Activated CD4-positive, alpha-beta T cell treated with anti-CD3 and anti-CD28 coated beads for 36 hours (primary cell): ENCODE measurements at regions not wholly inside any gene's neighbourhood (a gene's known extent, or its start where the extent isn't known, plus 50 kb on each side); places are given as distances from the start of the nearest gene placed in this dataset.
"Not testable (repeated sequence)": the region's sequence is repeated elsewhere in the genome, so short reads cannot be mapped to it uniquely, and the experiment has no call there.

Experiments used
- ATAC-seq: fragments of 200-7000 bp; cut with Tn5 transposase; one replicate; pipeline ENCODE4 v1.10.0; 2021; ENCODE audit warnings: mild to moderate bottlenecking, moderate library complexity
- CTCF ChIA-PET: fragments of 350-600 bp; sonication (Branson Sonifier 250); formaldehyde crosslinking; loops from one replicate; lab custom pipeline; 2021; ENCODE audit warnings: antibody characterized with exemption; lab: Charles Lee
- POLR2A ChIA-PET: fragments of 350-600 bp; sonication (Branson Sonifier 250); formaldehyde crosslinking; loops from one replicate; lab custom pipeline; 2021; ENCODE audit warnings: antibody characterized with exemption, inconsistent platforms; lab: Charles Lee
- DNase-seq: peaks from one replicate; pipeline ENCODE4 v3.0.0-alpha.2; 2020
- H3K27ac Mint-ChIP-seq: one replicate; pipeline ENCODE4 v1.8.0; 2021; ENCODE audit warnings: mixed read lengths
- H3K27me3 Mint-ChIP-seq: one replicate; pipeline ENCODE4 v1.8.0; 2021; ENCODE audit warnings: mixed read lengths
- H3K36me3 Mint-ChIP-seq: one replicate; pipeline ENCODE4 v1.8.0; 2021; ENCODE audit warnings: low read depth, mixed read lengths
- H3K4me1 Mint-ChIP-seq: one replicate; pipeline ENCODE4 v1.8.0; 2021; ENCODE audit warnings: mixed read lengths
- H3K4me3 Mint-ChIP-seq: one replicate; pipeline ENCODE4 v1.8.0; 2021; ENCODE audit warnings: mild to moderate bottlenecking, moderate library complexity, mixed read lengths
- H3K9me3 Mint-ChIP-seq: one replicate; pipeline ENCODE4 v1.8.0; 2021; ENCODE audit warnings: low read depth, mixed read lengths
- intact Hi-C, 2 experiments: fragments of 100-400 bp; cut with DNase I in 1 of 2; cut with micrococcal nuclease in 1 of 2; formaldehyde crosslinking; loops; one replicate each; pipeline versions ENCODE4 v1.14.2 to v1.15.1; 2022 to 2024; cut with DNase I, micrococcal nuclease

- peak; percentile 61 for DNase-seq
- peak overlapping the region; percentile 16 for H3K27ac Mint-ChIP-seq
- ATAC-seq, result peak; percentile 75
- H3K4me3 Mint-ChIP-seq, result no peak overlapping the region
- ChIA-PET CTCF (interaction anchor here (0.7 to 0.8 kb wide), 2 partner anchors 19 to 78 kb away, joined by 3 read pairs; no protein-coding TSS in a partner anchor), POLR2A (interaction anchor here (0.7 kb wide), 1 partner anchor 103 kb away, joined by 5 read pairs; no protein-coding TSS in a partner anchor)
- H3K9me3 Mint-ChIP-seq, result peaks cover 10% of the 10 kb centered on the region
- intact Hi-C loops, result loop anchor here (5.0 to 10.0 kb wide), 2 partner anchors 318 to 800 kb away; no protein-coding TSS in a partner anchor
- peaks cover 24% of the 10 kb centered on the region for H3K4me1 Mint-ChIP-seq
- H3K36me3 Mint-ChIP-seq, result no peaks in the 10 kb centered on the region
- H3K27me3 Mint-ChIP-seq, result no peaks in the 10 kb centered on the region
Measured at GRCh38 chr2:7744827-7745226, 827.6 kb downstream of the RNF144A start.

- intact Hi-C loops, result loop anchor here in 1 of 2 experiments (10.0 kb wide), 1 partner anchor 799 kb away; no protein-coding TSS in a partner anchor
- no peak for ATAC-seq
- H3K4me3 Mint-ChIP-seq, result no peak overlapping the region
- no peak for DNase-seq
- ChIA-PET POLR2A (no interaction called here), CTCF (interaction anchor here (0.8 kb wide), 1 partner anchor 20 kb away, joined by 3 read pairs; no protein-coding TSS in a partner anchor)
- H3K9me3 Mint-ChIP-seq, result peaks cover 10% of the 10 kb centered on the region
- no peaks in the 10 kb centered on the region for H3K27me3 Mint-ChIP-seq
- H3K4me1 Mint-ChIP-seq, result peaks cover 19% of the 10 kb centered on the region
- no peaks in the 10 kb centered on the region for H3K36me3 Mint-ChIP-seq
- H3K27ac Mint-ChIP-seq, result peak overlapping the region; percentile 9
Measured at GRCh38 chr2:7745369-7745768, 828.2 kb downstream of the RNF144A start.

GRCh38 chr2:7748717-7749415 is 831.7 kb downstream of the RNF144A start:
- POLR2A ChIA-PET, result interaction anchor here (0.7 kb wide), 1 partner anchor 24 kb away, joined by 3 read pairs; no protein-coding TSS in a partner anchor
- intact Hi-C loops, result loop anchor here in 1 of 2 experiments (10.0 kb wide), 1 partner anchor 796 kb away; no protein-coding TSS in a partner anchor
- H3K4me1 Mint-ChIP-seq, result peaks cover 11% of the 10 kb centered on the region
- CTCF ChIA-PET, result interaction anchor here (1.0 to 1.2 kb wide), 2 partner anchors 9 to 14 kb away, joined by 3 read pairs; no protein-coding TSS in a partner anchor
- peaks cover 4% of the 10 kb centered on the region for H3K36me3 Mint-ChIP-seq
- H3K4me3 Mint-ChIP-seq, result no peak overlapping the region
- H3K27me3 Mint-ChIP-seq, result no peaks in the 10 kb centered on the region
- H3K27ac Mint-ChIP-seq, result no peak overlapping the region
- H3K9me3 Mint-ChIP-seq, result peaks cover 13% of the 10 kb centered on the region
- DNase-seq, result peak; percentile 56
- peak; percentile 81 for ATAC-seq

GRCh38 chr2:7749895-7750559 is 832.8 kb downstream of the RNF144A start:
- ChIA-PET POLR2A (interaction anchor here (0.6 kb wide), 1 partner anchor 27 kb away, joined by 8 read pairs; no protein-coding TSS in a partner anchor), CTCF (interaction anchor here (0.7 to 1.5 kb wide), 2 partner anchors 9 to 16 kb away, joined by 4 read pairs; no protein-coding TSS in a partner anchor)
- H3K9me3 Mint-ChIP-seq, result peaks cover 15% of the 10 kb centered on the region
- no peak overlapping the region for H3K27ac Mint-ChIP-seq
- DNase-seq (no peak), ATAC-seq (no peak)
- intact Hi-C loops, result loop anchor here in 1 of 2 experiments (10.0 kb wide), 1 partner anchor 795 kb away; no protein-coding TSS in a partner anchor
- H3K36me3 Mint-ChIP-seq, result peaks cover 15% of the 10 kb centered on the region
- no peak overlapping the region for H3K4me3 Mint-ChIP-seq
- H3K27me3 Mint-ChIP-seq, result no peaks in the 10 kb centered on the region
- H3K4me1 Mint-ChIP-seq, result peaks cover 3% of the 10 kb centered on the region

- H3K36me3 Mint-ChIP-seq, result peaks cover 24% of the 10 kb centered on the region
- CTCF ChIA-PET, result interaction anchor here (0.7 to 1.5 kb wide), 4 partner anchors 11 to 46 kb away, joined by 3 to 6 read pairs (median 5); no protein-coding TSS in a partner anchor
- peaks cover 7% of the 10 kb centered on the region for H3K4me1 Mint-ChIP-seq
Measured at GRCh38 chr2:7752291-7752690, 835.1 kb downstream of the RNF144A start.

GRCh38 chr2:7753777-7754176 is 836.6 kb downstream of the RNF144A start:
- no peak overlapping the region for H3K27ac Mint-ChIP-seq
- DNase-seq (no peak), ATAC-seq (no peak)
- peaks cover 18% of the 10 kb centered on the region for H3K4me1 Mint-ChIP-seq
- intact Hi-C loops, result no loop called here
- no peak overlapping the region for H3K4me3 Mint-ChIP-seq
- peaks cover 12% of the 10 kb centered on the region for H3K27me3 Mint-ChIP-seq
- H3K36me3 Mint-ChIP-seq, result peaks cover 24% of the 10 kb centered on the region
- peaks cover 23% of the 10 kb centered on the region for H3K9me3 Mint-ChIP-seq
- CTCF ChIA-PET, result interaction anchor here (0.8 to 1.2 kb wide), 2 partner anchors 10 to 317 kb away, joined by 3 read pairs; no protein-coding TSS in a partner anchor
- POLR2A ChIA-PET, result no interaction called here

More at GRCh38 chr2:7752291-7752690, 835.1 kb downstream of the RNF144A start:
- ATAC-seq, result no peak
- intact Hi-C loops, result no loop called here
- H3K4me3 Mint-ChIP-seq, result no peak overlapping the region
- no peak for DNase-seq
- H3K27me3 Mint-ChIP-seq, result peaks cover 12% of the 10 kb centered on the region
- POLR2A ChIA-PET, result no interaction called here
- H3K27ac Mint-ChIP-seq, result no peak overlapping the region
- H3K9me3 Mint-ChIP-seq, result peaks cover 23% of the 10 kb centered on the region

- Mint-ChIP-seq H3K4me1 (peaks cover 16% of the 10 kb centered on the region), H3K27ac (peak overlapping the region; percentile 34), H3K4me3 (no peak overlapping the region), H3K27me3 (peaks cover 12% of the 10 kb centered on the region), H3K9me3 (peaks cover 23% of the 10 kb centered on the region), H3K36me3 (peaks cover 25% of the 10 kb centered on the region)
- intact Hi-C loops, result loop anchor here (5.0 kb wide), 7 partner anchors 169 to 926 kb away; partner anchors contain the start of gene ID2 (in 1 of the 2)
- POLR2A ChIA-PET, result no interaction called here
- CTCF ChIA-PET, result no interaction called here
- ATAC-seq, result no peak
- no peak for DNase-seq
Measured at GRCh38 chr2:7755879-7756278, 838.7 kb downstream of the RNF144A start.

GRCh38 chr2:7758073-7758759 is 841.0 kb downstream of the RNF144A start:
- H3K4me3 Mint-ChIP-seq, result no peak overlapping the region
- H3K27me3 Mint-ChIP-seq, result peaks cover 14% of the 10 kb centered on the region
- intact Hi-C loops, result loop anchor here (1.0 to 5.0 kb wide), 15 partner anchors 15 to 924 kb away; partner anchors contain the start of gene ID2 (in 1 of the 2)
- peak overlapping the region; percentile 62 for H3K27ac Mint-ChIP-seq
- ATAC-seq, result peak; percentile 82
- H3K9me3 Mint-ChIP-seq, result peaks cover 27% of the 10 kb centered on the region
- DNase-seq, result no peak
- H3K36me3 Mint-ChIP-seq, result peaks cover 32% of the 10 kb centered on the region
- peaks cover 16% of the 10 kb centered on the region for H3K4me1 Mint-ChIP-seq
- ChIA-PET POLR2A (interaction anchor here (0.9 to 1.0 kb wide), 2 partner anchors 72 to 924 kb away, joined by 3 read pairs; partner anchors contain the start of gene ID2), CTCF (interaction anchor here (0.5 to 1.4 kb wide), 6 partner anchors 10 to 661 kb away, joined by 3 to 4 read pairs (median 3); no protein-coding TSS in a partner anchor)

- H3K27ac Mint-ChIP-seq, result no peak overlapping the region
- POLR2A ChIA-PET, result no interaction called here
- H3K9me3 Mint-ChIP-seq, result peaks cover 27% of the 10 kb centered on the region
- DNase-seq (no peak), ATAC-seq (no peak)
- H3K36me3 Mint-ChIP-seq, result peaks cover 30% of the 10 kb centered on the region
- CTCF ChIA-PET, result interaction anchor here (1.2 to 1.3 kb wide), 2 partner anchors 12 to 93 kb away, joined by 3 to 5 read pairs; no protein-coding TSS in a partner anchor
- H3K27me3 Mint-ChIP-seq, result peaks cover 14% of the 10 kb centered on the region
- H3K4me1 Mint-ChIP-seq, result peaks cover 16% of the 10 kb centered on the region
- intact Hi-C loops, result loop anchor here (2.0 to 5.0 kb wide), 8 partner anchors 173 to 922 kb away; partner anchors contain the start of gene ID2 (in 1 of the 2)
- H3K4me3 Mint-ChIP-seq, result no peak overlapping the region
Measured at GRCh38 chr2:7759898-7760297, 842.7 kb downstream of the RNF144A start.

GRCh38 chr2:7763418-7763817 is 846.2 kb downstream of the RNF144A start:
- ATAC-seq, intact Hi-C loops, H3K4me1 Mint-ChIP-seq, H3K27me3 Mint-ChIP-seq, H3K27ac Mint-ChIP-seq, H3K4me3 Mint-ChIP-seq, POLR2A ChIA-PET, DNase-seq: not testable (repeated sequence)
- CTCF ChIA-PET, result interaction anchor here (0.7 kb wide), 1 partner anchor 320 kb away, joined by 3 read pairs; no protein-coding TSS in a partner anchor
- Mint-ChIP-seq H3K36me3 (peaks cover 20% of the 10 kb centered on the region), H3K9me3 (peaks cover 20% of the 10 kb centered on the region)
